ENCODE measurements at regions not wholly inside any gene's neighbourhood (a gene's known extent, or its start where the extent isn't known, plus 50 kb on each side); places are given as distances from the start of the nearest gene placed in this dataset.
"Not testable (repeated sequence)": the region's sequence is repeated elsewhere in the genome, so short reads cannot be mapped to it uniquely, and the experiment has no call there.

DNA sequence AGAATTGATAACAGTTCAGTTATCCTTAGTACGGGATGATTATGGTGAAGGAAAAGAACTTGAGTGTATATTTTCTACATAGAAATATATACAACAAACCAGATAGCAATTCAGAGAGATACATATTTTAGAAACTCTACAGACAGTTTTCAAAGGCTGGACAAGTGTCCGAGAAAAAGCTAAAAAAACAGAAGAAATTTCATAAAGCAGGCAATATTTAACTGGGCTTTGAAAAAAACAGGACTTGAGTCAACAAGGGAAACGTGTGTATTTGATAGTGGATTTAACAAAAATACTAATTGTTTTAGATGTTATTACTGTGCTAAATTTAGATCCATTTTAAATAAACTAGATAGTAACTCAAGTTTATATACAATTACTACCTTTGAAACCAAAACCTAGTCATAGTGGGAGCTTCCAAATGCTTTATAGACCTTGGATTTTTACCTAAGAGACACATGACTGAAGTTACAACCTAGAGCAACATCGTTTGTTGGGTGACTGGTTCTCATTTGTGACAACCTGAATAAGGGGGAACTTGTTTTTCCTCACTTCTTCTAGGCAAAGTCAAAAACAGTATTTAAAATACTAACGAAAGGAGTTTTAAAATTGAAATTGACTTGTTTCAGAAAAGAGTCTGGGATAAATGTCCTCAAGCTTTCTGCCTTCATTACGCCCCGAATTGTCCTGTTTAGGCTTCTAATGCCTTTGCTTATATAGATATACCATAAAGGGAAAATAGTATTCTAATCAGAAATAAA, 116.7 kb upstream of the PRSS16 start:
- peak overlapping the region; percentile 91 for H3K4me2 ChIP-seq (ENCODE audit: insufficient read depth, low read length)
- H3K27me3 ChIP-seq (ENCODE audit: insufficient read depth, low read length): no peaks in the 10 kb centered on the region
- H2AFZ ChIP-seq (ENCODE audit: low read length): peak overlapping the region; percentile 81
- peaks cover 18% of the 10 kb centered on the region for H3K4me1 ChIP-seq (ENCODE audit: insufficient read depth, low read length)
- H3K4me3 ChIP-seq (ENCODE audit: insufficient read depth, low read length): peak overlapping the region; percentile 74
- no peaks in the 10 kb centered on the region for H4K20me1 ChIP-seq (ENCODE audit: insufficient read depth, low read length)
- peak; percentile 47 for DNase-seq (ENCODE audit: insufficient read length, low spot score, missing footprints)
- TF ChIP-seq, protein P1, sequence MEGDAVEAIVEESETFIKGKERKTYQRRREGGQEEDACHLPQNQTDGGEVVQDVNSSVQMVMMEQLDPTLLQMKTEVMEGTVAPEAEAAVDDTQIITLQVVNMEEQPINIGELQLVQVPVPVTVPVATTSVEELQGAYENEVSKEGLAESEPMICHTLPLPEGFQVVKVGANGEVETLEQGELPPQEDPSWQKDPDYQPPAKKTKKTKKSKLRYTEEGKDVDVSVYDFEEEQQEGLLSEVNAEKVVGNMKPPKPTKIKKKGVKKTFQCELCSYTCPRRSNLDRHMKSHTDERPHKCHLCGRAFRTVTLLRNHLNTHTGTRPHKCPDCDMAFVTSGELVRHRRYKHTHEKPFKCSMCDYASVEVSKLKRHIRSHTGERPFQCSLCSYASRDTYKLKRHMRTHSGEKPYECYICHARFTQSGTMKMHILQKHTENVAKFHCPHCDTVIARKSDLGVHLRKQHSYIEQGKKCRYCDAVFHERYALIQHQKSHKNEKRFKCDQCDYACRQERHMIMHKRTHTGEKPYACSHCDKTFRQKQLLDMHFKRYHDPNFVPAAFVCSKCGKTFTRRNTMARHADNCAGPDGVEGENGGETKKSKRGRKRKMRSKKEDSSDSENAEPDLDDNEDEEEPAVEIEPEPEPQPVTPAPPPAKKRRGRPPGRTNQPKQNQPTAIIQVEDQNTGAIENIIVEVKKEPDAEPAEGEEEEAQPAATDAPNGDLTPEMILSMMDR (IDR thresholded peaks at IDR 0.05; ENCODE audit: extremely low read depth, low read depth, low read length): no peak
- H3K9me3 ChIP-seq (ENCODE audit: low read depth, low read length): no peaks in the 10 kb centered on the region
- no peaks in the 10 kb centered on the region for H3K79me2 ChIP-seq (ENCODE audit: insufficient read depth, low read length)
- H3K36me3 ChIP-seq (ENCODE audit: insufficient read depth, low read length): no peaks in the 10 kb centered on the region
- H3K27ac ChIP-seq (ENCODE audit: low read depth, low read length): peak overlapping the region; percentile 88

DNA sequence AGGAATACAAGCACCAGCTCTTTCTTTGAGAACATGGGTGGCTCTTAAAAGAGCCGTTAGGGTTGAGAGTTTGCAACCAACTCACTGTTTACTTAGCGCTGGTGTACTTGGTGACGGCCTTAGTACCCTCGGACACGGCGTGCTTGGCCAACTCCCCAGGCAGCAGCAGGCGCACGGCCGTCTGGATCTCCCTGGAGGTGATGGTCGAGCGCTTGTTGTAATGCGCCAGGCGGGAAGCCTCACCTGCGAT, 115.3 kb upstream of the PRSS16 start:
- not testable (repeated sequence) for H3K36me3 ChIP-seq (ENCODE audit: insufficient read depth, low read length); H4K20me1 ChIP-seq (ENCODE audit: insufficient read depth, low read length); H3K27me3 ChIP-seq (ENCODE audit: insufficient read depth, low read length); H3K9me3 ChIP-seq (ENCODE audit: low read depth, low read length); H3K79me2 ChIP-seq (ENCODE audit: insufficient read depth, low read length)
- peak overlapping the region; percentile 74 for H3K4me3 ChIP-seq (ENCODE audit: insufficient read depth, low read length)
- H3K4me2 ChIP-seq (ENCODE audit: insufficient read depth, low read length): peak overlapping the region; percentile 91
- peaks cover 18% of the 10 kb centered on the region for H3K4me1 ChIP-seq (ENCODE audit: insufficient read depth, low read length)
- DNase-seq (ENCODE audit: insufficient read length, low spot score, missing footprints): peak; percentile 34
- H2AFZ ChIP-seq (ENCODE audit: low read length): peak overlapping the region; percentile 85
- H3K27ac ChIP-seq (ENCODE audit: low read depth, low read length): peak overlapping the region; percentile 88

DNA sequence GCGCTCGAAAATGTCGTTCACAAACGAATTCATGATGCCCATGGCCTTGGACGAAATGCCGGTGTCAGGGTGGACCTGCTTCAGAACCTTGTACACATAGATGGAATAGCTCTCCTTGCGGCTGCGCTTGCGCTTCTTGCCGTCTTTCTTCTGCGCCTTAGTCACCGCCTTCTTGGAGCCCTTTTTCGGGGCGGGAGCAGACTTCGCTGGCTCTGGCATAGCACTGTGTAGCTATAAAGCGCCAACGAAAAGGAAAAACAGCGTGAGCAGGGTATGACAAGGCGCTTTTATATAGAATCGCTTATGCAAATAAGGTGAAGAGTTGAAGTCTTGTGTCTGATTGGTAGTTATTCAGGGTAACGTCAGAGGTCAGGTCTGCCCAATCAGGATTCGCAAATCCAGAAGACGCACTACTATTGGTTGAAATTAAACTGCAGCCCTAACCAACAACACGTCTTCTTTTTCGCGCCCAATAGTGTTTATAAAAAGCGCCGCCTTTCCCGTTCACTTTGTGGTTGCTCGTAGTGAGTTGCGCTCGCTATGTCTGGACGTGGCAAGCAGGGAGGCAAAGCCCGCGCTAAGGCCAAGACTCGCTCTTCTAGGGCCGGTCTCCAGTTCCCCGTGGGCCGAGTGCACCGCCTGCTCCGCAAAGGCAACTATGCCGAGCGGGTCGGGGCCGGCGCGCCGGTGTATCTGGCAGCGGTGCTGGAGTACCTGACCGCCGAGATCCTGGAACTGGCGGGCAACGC, 114.8 kb upstream of the PRSS16 start:
- H3K27ac ChIP-seq (ENCODE audit: low read depth, low read length): peak overlapping the region; percentile 88
- no peaks in the 10 kb centered on the region for H3K27me3 ChIP-seq (ENCODE audit: insufficient read depth, low read length)
- H3K79me2 ChIP-seq (ENCODE audit: insufficient read depth, low read length): no peaks in the 10 kb centered on the region
- no peaks in the 10 kb centered on the region for H3K36me3 ChIP-seq (ENCODE audit: insufficient read depth, low read length)
- H3K4me1 ChIP-seq (ENCODE audit: insufficient read depth, low read length): peaks cover 18% of the 10 kb centered on the region
- no peaks in the 10 kb centered on the region for H4K20me1 ChIP-seq (ENCODE audit: insufficient read depth, low read length)
- DNase-seq (ENCODE audit: insufficient read length, low spot score, missing footprints): peak; percentile 94
- peak overlapping the region; percentile 91 for H3K4me2 ChIP-seq (ENCODE audit: insufficient read depth, low read length)
- H2AFZ ChIP-seq (ENCODE audit: low read length): peak overlapping the region; percentile 85
- H3K9me3 ChIP-seq (ENCODE audit: low read depth, low read length): no peaks in the 10 kb centered on the region
- H3K4me3 ChIP-seq (ENCODE audit: insufficient read depth, low read length): peak overlapping the region; percentile 74
- TF ChIP-seq, protein P1 (IDR thresholded peaks at IDR 0.05; ENCODE audit: extremely low read depth, low read depth, low read length): no peak

DNA sequence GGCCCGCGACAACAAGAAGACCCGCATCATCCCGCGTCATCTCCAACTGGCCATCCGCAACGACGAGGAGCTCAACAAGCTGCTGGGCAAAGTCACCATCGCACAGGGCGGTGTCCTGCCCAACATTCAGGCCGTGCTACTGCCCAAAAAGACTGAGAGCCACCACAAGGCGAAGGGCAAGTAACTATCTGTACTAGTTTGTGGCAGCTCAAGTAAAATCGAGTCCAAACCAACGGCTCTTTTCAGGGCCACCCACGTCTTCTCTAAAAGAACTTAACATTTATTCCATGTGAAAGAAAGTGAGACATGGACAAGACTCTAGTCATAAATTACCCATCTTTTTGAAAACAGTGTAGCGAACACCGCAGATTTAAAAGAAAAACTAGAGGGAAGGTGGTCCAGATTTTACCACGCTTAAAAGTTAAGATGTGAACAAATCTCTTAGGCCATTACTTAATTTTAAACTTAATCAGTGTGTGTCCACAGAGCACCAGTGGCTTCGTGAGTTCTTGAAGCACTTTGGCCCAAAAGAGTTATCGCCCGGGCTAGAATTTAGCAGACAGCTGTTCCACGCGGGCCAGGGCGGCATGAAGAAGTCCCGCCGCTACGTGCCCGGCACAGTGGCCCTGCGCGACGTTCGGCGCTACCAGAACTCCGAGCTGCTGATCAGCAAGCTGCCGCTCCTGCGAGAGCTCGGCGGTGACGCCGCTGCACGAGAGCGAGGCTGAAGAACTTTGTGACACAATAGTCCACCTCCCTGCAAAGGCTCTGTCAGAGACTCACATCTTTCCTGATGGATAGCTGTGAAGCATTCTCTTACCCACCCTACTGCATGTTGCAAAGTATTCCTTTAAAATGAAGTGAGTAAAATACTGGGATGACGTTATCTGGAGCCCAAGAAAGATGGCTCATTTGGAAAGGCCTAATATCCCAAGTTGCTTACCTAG, 113.9 kb upstream of the PRSS16 start:
- DNase-seq (ENCODE audit: insufficient read length, low spot score, missing footprints): peak; percentile 90
- Histone ChIP-seq H3K27me3 (ENCODE audit: insufficient read depth, low read length) (no peaks in the 10 kb centered on the region), H3K27ac (ENCODE audit: low read depth, low read length) (peak overlapping the region; percentile 80), H2AFZ (ENCODE audit: low read length) (peak overlapping the region; percentile 73), H3K4me3 (ENCODE audit: insufficient read depth, low read length) (peak overlapping the region; percentile 74), H3K4me1 (ENCODE audit: insufficient read depth, low read length) (peaks cover 18% of the 10 kb centered on the region), H3K36me3 (ENCODE audit: insufficient read depth, low read length) (no peaks in the 10 kb centered on the region), H3K4me2 (ENCODE audit: insufficient read depth, low read length) (peak overlapping the region; percentile 91), H4K20me1 (ENCODE audit: insufficient read depth, low read length) (no peaks in the 10 kb centered on the region), H3K9me3 (ENCODE audit: low read depth, low read length) (no peaks in the 10 kb centered on the region), H3K79me2 (ENCODE audit: insufficient read depth, low read length) (no peaks in the 10 kb centered on the region)
- TF ChIP-seq, protein P1 (IDR thresholded peaks at IDR 0.05; ENCODE audit: extremely low read depth, low read depth, low read length): no peak

All from osteoblast (primary cell).